Spleen (tissue), 11 donors: ENCODE measurements at regions not wholly inside any gene's neighbourhood (a gene's known extent, or its start where the extent isn't known, plus 50 kb on each side); places are given as distances from the start of the nearest gene placed in this dataset.
A peak's percentile ranks its signal among the peaks of the same experiment; 100 is the strongest.

ENCODE experiments used
- DNase-seq: peaks from one replicate; pipeline ENCODE4 v3.0.0-alpha.2; 2020
- H3K27ac ChIP-seq, 8 donors: fragments of 200-600 bp; sonication (generic) in 7 of 8; 1 replicate in 4 of 8; 2 replicates in 4 of 8; pipeline versions ENCODE4 v1.5.0 to v1.8.0; 2016 to 2021; ENCODE audit warnings: inconsistent platforms in 4 of 8, mild to moderate bottlenecking in 4 of 8, moderate library complexity in 1 of 8
- H3K27me3 ChIP-seq, 7 donors: fragments of 200-600 bp; sonication (generic) in 6 of 7; replicated peaks in 1 of 7; 1 replicate in 4 of 7; 2 replicates in 3 of 7; pipeline versions ENCODE4 v1.5.0 to v1.8.0; 2016 to 2021; ENCODE audit warnings: inconsistent platforms in 3 of 7, mild to moderate bottlenecking in 1 of 7
- H3K36me3 ChIP-seq, 6 donors: fragments of 200-600 bp; sonication (generic) in 5 of 6; 1 replicate in 4 of 6; 2 replicates in 2 of 6; pipeline versions ENCODE4 v1.5.0 to v1.8.0; 2016 to 2021; ENCODE audit warnings: inconsistent platforms in 2 of 6
- H3K4me1 ChIP-seq, 6 donors: fragments of 200-600 bp; sonication (generic) in 5 of 6; 1 replicate in 3 of 6; 2 replicates in 3 of 6; pipeline versions ENCODE4 v1.5.0 to v1.8.0; 2016 to 2021; ENCODE audit warnings: inconsistent platforms in 3 of 6
- H3K4me3 ChIP-seq, 8 donors: fragments of 200-600 bp; sonication (generic) in 7 of 8; 1 replicate in 4 of 8; 2 replicates in 4 of 8; pipeline versions ENCODE4 v1.5.0 to v1.8.0; 2016 to 2021; ENCODE audit warnings: inconsistent platforms in 4 of 8, mild to moderate bottlenecking in 4 of 8, moderate library complexity in 2 of 8
- H3K9me3 ChIP-seq, 8 donors: fragments of 200-600 bp; sonication (generic) in 7 of 8; 1 replicate in 4 of 8; 2 replicates in 4 of 8; pipeline versions ENCODE4 v1.5.0 to v1.8.0; 2016 to 2021; ENCODE audit warnings: inconsistent platforms in 4 of 8
- CTCF ChIP-seq, 11 experiments: fragments of 200-600 bp in 7 of 11; fragments of 450-650 bp in 4 of 11; sonication (generic) in 4 of 11; IDR thresholded peaks in 8 of 11; conservative IDR thresholded peaks in 3 of 11; 1 replicate in 7 of 11; 2 replicates in 4 of 11; pipeline versions ENCODE4 v1.4.0 to v1.8.0; 2016 to 2021; ENCODE audit warnings: antibody characterized with exemption in 11 of 11, inconsistent platforms in 4 of 11, mild to moderate bottlenecking in 1 of 11
- POLR2A ChIP-seq, 3 donors: fragments of 450-650 bp; IDR thresholded peaks; one replicate each; pipeline ENCODE4 v1.5.1; 2017; ENCODE audit warnings: antibody characterized with exemption in 3 of 3, mild to moderate bottlenecking in 1 of 3
- POLR2AphosphoS5 ChIP-seq, 3 donors: sonication (generic); formaldehyde crosslinking; IDR thresholded peaks; one replicate each; pipeline ENCODE4 v1.5.1; 2017; ENCODE audit warnings: antibody characterized with exemption in 3 of 3
- WGBS, 5 donors: extraction: QIAGEN DNeasy Blood & Tissue Kit in 3 of 5; methylation state at CpG; one replicate each; pipeline versions ENCODE4 v1.1.5 to v1.1.7; 2013 to 2018; 5-methylcytosine and 5-hydroxymethylcytosine counted together
- intact Hi-C: fragments of 100-400 bp; cut with DNase I; formaldehyde crosslinking; loops from one replicate; pipeline ENCODE4 v1.15.0; 2023; ENCODE audit warnings: low total_unique reads
- donor health status: healthy with polysubstance abuse.
- donor health status: DM: no; HTN: no; CAD: no; lungs with moderate emphysema.
- donor health status: DM: no; HTN: no; CAD: no.
- donor health status: Bipolar disorder and iron deficiency.
- donor health status: healthy.
- donor health status: DM: no; HTN: no; CAD: no.
- donor health status: DM: yes; HTN: yes; CAD: no.

- no peaks in the 10 kb centered on the region for H3K9me3 ChIP-seq
- TF ChIP-seq POLR2AphosphoS5 (IDR thresholded peaks at IDR 0.05) = no peak
- no peak for TF ChIP-seq POLR2A (IDR thresholded peaks at IDR 0.05)
- H3K36me3 ChIP-seq = no peaks in the 10 kb centered on the region
- H3K4me1 ChIP-seq = peaks cover 0 to 12% (median 2%) of the 10 kb centered on the region in 6 donors
- H3K4me3 ChIP-seq = no peak overlapping the region
- intact Hi-C loops = no loop called here
- H3K27ac ChIP-seq = no peak overlapping the region
- 73 to 89% (median 82%) methylated on average over 3 of the region's 3 CpGs for WGBS, 5 donors
- DNase-seq = no peak
- no peaks in the 10 kb centered on the region for H3K27me3 ChIP-seq
These were observed 113.5 kb downstream of the OGFRL1 start for GRCh38 chr6:71402096-71402495.

GRCh38 chr6:71403422-71404134 is 115.0 kb downstream of the OGFRL1 start:
- Histone ChIP-seq H3K27ac (peak overlapping the region in 6 of 8 donors; percentile 26 to 50 (median 30)), H3K27me3 (no peaks in the 10 kb centered on the region), H3K4me1 (peaks cover 0 to 12% (median 2%) of the 10 kb centered on the region in 6 donors), H3K36me3 (no peaks in the 10 kb centered on the region), H3K4me3 (peak overlapping the region in 1 of 8 donors; percentile 3), H3K9me3 (no peaks in the 10 kb centered on the region)
- TF ChIP-seq CTCF (IDR thresholded peaks at IDR 0.05 in 8 of 11, conservative IDR thresholded peaks at IDR 0.05 in 3 of 11) (no peak), POLR2AphosphoS5 (IDR thresholded peaks at IDR 0.05) (no peak), POLR2A (IDR thresholded peaks at IDR 0.05) (no peak)
- intact Hi-C loops = no loop called here
- 63 to 82% (median 75%) methylated on average over 9 of the region's 9 CpGs for WGBS, 5 donors
- no peak for DNase-seq

- H3K4me3 ChIP-seq = no peak overlapping the region
- H3K27ac ChIP-seq = peak overlapping the region in 7 of 8 donors; percentile 5 to 50 (median 29)
- no peaks in the 10 kb centered on the region for H3K9me3 ChIP-seq
- no peaks in the 10 kb centered on the region for H3K36me3 ChIP-seq
- 68 to 86% (median 72%) methylated on average over 4 of the region's 4 CpGs for WGBS, 5 donors
- DNase-seq = no peak
- no peak for TF ChIP-seq POLR2AphosphoS5 (IDR thresholded peaks at IDR 0.05)
- no peak for TF ChIP-seq POLR2A (IDR thresholded peaks at IDR 0.05)
- no peak for TF ChIP-seq CTCF (IDR thresholded peaks at IDR 0.05 in 8 of 11, conservative IDR thresholded peaks at IDR 0.05 in 3 of 11)
- H3K27me3 ChIP-seq = no peaks in the 10 kb centered on the region
- intact Hi-C loops = no loop called here
- peaks cover 0 to 14% (median 3%) of the 10 kb centered on the region in 6 donors for H3K4me1 ChIP-seq
These were observed 115.7 kb downstream of the OGFRL1 start for GRCh38 chr6:71404145-71404966.

- H3K36me3 ChIP-seq = no peaks in the 10 kb centered on the region
- peak overlapping the region in 5 of 8 donors; percentile 5 to 50 (median 26) for H3K27ac ChIP-seq
- no peaks in the 10 kb centered on the region for H3K9me3 ChIP-seq
- 52 to 74% (median 64%) methylated on average over 1 of the region's 1 CpG for WGBS, 5 donors
- TF ChIP-seq POLR2AphosphoS5 (IDR thresholded peaks at IDR 0.05) (no peak), POLR2A (IDR thresholded peaks at IDR 0.05) (no peak), CTCF (IDR thresholded peaks at IDR 0.05 in 8 of 11, conservative IDR thresholded peaks at IDR 0.05 in 3 of 11) (no peak)
- H3K4me1 ChIP-seq = peaks cover 0 to 19% (median 9%) of the 10 kb centered on the region in 6 donors
- no peaks in the 10 kb centered on the region for H3K27me3 ChIP-seq
- intact Hi-C loops = no loop called here
- no peak for DNase-seq
- no peak overlapping the region for H3K4me3 ChIP-seq
These were observed 116.3 kb downstream of the OGFRL1 start for GRCh38 chr6:71404967-71405278.
